Fibroblast of the aortic adventitia (primary cell): ENCODE measurements at regions not wholly inside any gene's neighbourhood (a gene's known extent, or its start where the extent isn't known, plus 50 kb on each side); places are given as distances from the start of the nearest gene placed in this dataset.

Source experiments
- DNase-seq: peaks from one replicate; pipeline ENCODE4 v3.0.0-alpha.2; 2010; ENCODE audit warnings: low read depth
- H3K4me3 ChIP-seq: 2 replicates; pipeline ENCODE4 v1.5.1; 2011; ENCODE audit warnings: low read depth, mild to moderate bottlenecking, control low read depth, low read length, moderate library complexity
- CTCF ChIP-seq: IDR thresholded peaks from 2 replicates; pipeline ENCODE4 v1.5.1; 2011; ENCODE audit warnings: mild to moderate bottlenecking, low read length, control low read depth, inconsistent platforms; ENCODE audit not compliant: insufficient read depth

- TF ChIP-seq CTCF: no peak
- DNase-seq: peak; percentile 27
- H3K4me3 ChIP-seq: no peak overlapping the region
These were observed 123.9 kb upstream of the SASH1 start for GRCh38 chr6:148218542-148219258.

DNA sequence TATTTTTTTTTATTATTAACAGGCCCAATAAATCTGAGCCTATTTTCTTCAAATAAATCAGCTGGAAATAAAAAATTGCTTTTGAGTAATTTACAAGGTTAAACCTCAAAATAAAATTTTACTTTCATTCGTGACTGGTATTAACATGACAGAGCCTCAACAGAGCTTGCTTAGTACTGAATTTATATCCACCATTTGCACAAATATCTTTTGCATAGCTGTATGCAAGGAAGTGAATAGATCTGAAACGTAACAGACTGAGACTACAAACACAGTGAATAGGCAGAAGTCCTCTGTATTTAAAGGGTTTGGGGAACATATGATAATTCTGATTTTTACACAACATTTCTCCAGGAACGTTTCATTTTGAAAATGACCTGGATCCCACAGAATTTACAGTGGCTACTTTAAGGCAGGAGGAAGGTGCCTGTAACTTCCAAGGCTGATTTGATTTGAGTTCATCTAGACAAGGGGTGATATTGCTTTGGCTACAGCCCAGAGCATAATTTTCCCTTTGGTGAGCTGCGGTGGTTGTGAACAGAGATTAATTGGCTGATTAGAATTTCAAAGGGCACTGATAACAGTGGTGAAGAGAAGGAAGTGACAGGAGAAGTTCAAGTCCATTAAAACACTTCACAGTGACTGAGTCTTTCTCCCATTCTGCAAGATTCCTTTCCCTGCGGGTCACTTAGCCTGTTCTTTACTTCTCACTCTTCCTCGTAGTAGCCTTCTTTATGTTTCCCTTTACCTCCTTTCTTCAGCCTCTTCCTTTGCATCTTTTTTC is 121.2 kb upstream of the SASH1 start:
- DNase-seq: no peak
- TF ChIP-seq CTCF: no peak

DNA sequence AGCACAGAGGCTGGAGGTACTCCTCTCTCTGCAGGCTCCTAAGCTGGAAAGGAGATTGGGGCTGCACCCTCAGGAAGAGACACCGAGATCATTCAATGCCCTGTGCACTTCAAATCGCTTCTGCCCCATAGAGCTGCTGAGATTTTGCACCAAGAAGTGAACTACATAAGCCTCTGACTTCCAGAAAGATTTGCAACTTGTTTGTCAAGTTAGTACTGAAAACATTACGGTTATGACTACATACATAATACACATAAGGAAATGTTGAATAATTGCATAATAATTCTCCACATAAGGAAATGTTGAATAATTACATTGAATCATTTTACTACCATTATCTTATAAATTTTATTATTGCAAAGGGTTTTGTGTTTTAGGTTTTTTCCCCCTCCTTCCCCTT is 120.3 kb upstream of the SASH1 start:
- DNase-seq: no peak
- no peak for TF ChIP-seq CTCF

More for the DNA sequence above, 121.2 kb upstream of the SASH1 start:
- no peak overlapping the region for H3K4me3 ChIP-seq

GRCh38 chr6:148222846-148223245 is 119.8 kb upstream of the SASH1 start:
- DNase-seq: peak; percentile 28
- no peak overlapping the region for H3K4me3 ChIP-seq
- TF ChIP-seq CTCF: no peak

More for the DNA sequence above, 120.3 kb upstream of the SASH1 start:
- no peak overlapping the region for H3K4me3 ChIP-seq

DNA sequence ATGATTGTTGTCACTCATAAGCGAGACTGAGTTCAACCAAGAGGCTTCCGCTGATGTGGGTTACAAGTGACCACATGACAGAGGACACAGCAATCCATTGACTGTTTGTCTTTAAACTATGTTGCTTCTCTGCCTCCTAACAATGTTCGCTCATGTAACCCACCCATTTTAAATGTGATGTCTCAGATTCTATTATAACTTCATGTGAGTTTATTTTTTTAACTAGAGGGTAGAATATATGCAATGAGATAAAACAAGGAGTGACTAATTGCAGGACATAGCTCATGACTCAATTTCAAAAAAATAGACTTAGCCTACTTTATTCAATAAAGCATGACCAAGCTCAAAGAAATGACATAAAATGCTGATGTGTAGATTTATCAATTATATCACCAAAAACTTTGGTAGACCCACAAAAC is 119.2 kb upstream of the SASH1 start:
- H3K4me3 ChIP-seq: no peak overlapping the region
- no peak for TF ChIP-seq CTCF
- DNase-seq: peak; percentile 66

DNA sequence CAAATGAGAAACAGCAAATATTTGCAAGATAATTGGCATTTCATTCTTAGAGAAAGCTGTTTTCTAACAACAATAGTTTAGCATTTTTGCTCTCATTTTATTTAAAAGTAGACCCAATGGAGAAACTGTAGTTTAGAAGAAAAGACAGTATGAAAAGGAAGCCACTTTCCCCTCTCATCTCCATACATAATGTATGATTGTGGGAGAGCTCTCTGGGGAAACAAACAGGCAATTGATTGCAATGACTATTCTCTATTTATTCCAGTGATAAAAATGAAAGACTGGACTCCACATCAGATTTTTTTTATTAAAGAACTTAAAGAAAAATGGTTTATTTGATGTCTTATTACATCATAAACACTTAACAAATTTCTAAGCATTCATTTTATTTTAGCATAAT is 116.8 kb upstream of the SASH1 start:
- no peak for DNase-seq
- H3K4me3 ChIP-seq: no peak overlapping the region
- TF ChIP-seq CTCF: no peak
